Endothelial cell (in vitro differentiated cells): ENCODE measurements at regions not wholly inside any gene's neighbourhood (a gene's known extent, or its start where the extent isn't known, plus 50 kb on each side); places are given as distances from the start of the nearest gene placed in this dataset.

Source experiments
- DNase-seq: peaks from one replicate; pipeline ENCODE4 v3.0.0; 2021; ENCODE audit warnings: low spot score
- H3K27ac Mint-ChIP-seq: one replicate; pipeline ENCODE4 v1.8.0; 2021; ENCODE audit warnings: mixed read lengths, inconsistent platforms; ENCODE audit not compliant: unreplicated experiment
- H3K27me3 Mint-ChIP-seq: one replicate; pipeline ENCODE4 v1.8.0; 2021; ENCODE audit warnings: mild to moderate bottlenecking, moderate library complexity, mixed read lengths, inconsistent platforms; ENCODE audit not compliant: unreplicated experiment
- H3K36me3 Mint-ChIP-seq: one replicate; pipeline ENCODE4 v1.8.0; 2021; ENCODE audit warnings: mild to moderate bottlenecking, low read depth, mixed read lengths, inconsistent platforms; ENCODE audit not compliant: unreplicated experiment
- H3K4me1 Mint-ChIP-seq: one replicate; pipeline ENCODE4 v1.8.0; 2021; ENCODE audit warnings: mild to moderate bottlenecking, mixed read lengths, inconsistent platforms; ENCODE audit not compliant: unreplicated experiment
- H3K4me3 Mint-ChIP-seq: one replicate; pipeline ENCODE4 v1.8.0; 2021; ENCODE audit warnings: mild to moderate bottlenecking, mixed read lengths, inconsistent platforms; ENCODE audit not compliant: unreplicated experiment
- H3K9me3 Mint-ChIP-seq: one replicate; pipeline ENCODE4 v1.8.0; 2021; ENCODE audit warnings: mixed read lengths, inconsistent platforms; ENCODE audit not compliant: unreplicated experiment
- CTCF ChIP-seq: fragments of 200-600 bp; sonication (generic); IDR thresholded peaks from one replicate; pipeline ENCODE4 v1.5.0; 2021; ENCODE audit warnings: antibody characterized with exemption; ENCODE audit not compliant: unreplicated experiment

GRCh38 chr4:149896432-149896831 lies 80.8 kb upstream of the IQCM start:
- no peaks in the 10 kb centered on the region for H3K36me3 Mint-ChIP-seq
- no peak overlapping the region for H3K4me3 Mint-ChIP-seq
- no peak for TF ChIP-seq CTCF
- no peaks in the 10 kb centered on the region for H3K27me3 Mint-ChIP-seq
- no peaks in the 10 kb centered on the region for H3K9me3 Mint-ChIP-seq
- DNase-seq: peak; percentile 23
- H3K27ac Mint-ChIP-seq: no peak overlapping the region
- no peaks in the 10 kb centered on the region for H3K4me1 Mint-ChIP-seq

- Mint-ChIP-seq H3K4me1 (no peaks in the 10 kb centered on the region), H3K27ac (no peak overlapping the region), H3K27me3 (no peaks in the 10 kb centered on the region), H3K9me3 (no peaks in the 10 kb centered on the region), H3K36me3 (no peaks in the 10 kb centered on the region), H3K4me3 (no peak overlapping the region)
- no peak for TF ChIP-seq CTCF
- DNase-seq: no peak
These were observed 82.1 kb upstream of the IQCM start for GRCh38 chr4:149897783-149898182.

- Mint-ChIP-seq H3K27ac (no peak overlapping the region), H3K4me1 (no peaks in the 10 kb centered on the region), H3K36me3 (no peaks in the 10 kb centered on the region), H3K4me3 (no peak overlapping the region), H3K9me3 (no peaks in the 10 kb centered on the region), H3K27me3 (no peaks in the 10 kb centered on the region)
- TF ChIP-seq CTCF: no peak
- DNase-seq: no peak
These were observed 85.5 kb upstream of the IQCM start for GRCh38 chr4:149901128-149901527.

- DNase-seq: no peak
- H3K4me1 Mint-ChIP-seq: no peaks in the 10 kb centered on the region
- no peaks in the 10 kb centered on the region for H3K36me3 Mint-ChIP-seq
- TF ChIP-seq CTCF: no peak
- H3K27me3 Mint-ChIP-seq: no peaks in the 10 kb centered on the region
- no peak overlapping the region for H3K27ac Mint-ChIP-seq
- H3K9me3 Mint-ChIP-seq: no peaks in the 10 kb centered on the region
- H3K4me3 Mint-ChIP-seq: no peak overlapping the region
These were observed 86.6 kb upstream of the IQCM start for GRCh38 chr4:149902242-149902641.

- no peak overlapping the region for H3K4me3 Mint-ChIP-seq
- no peaks in the 10 kb centered on the region for H3K9me3 Mint-ChIP-seq
- TF ChIP-seq CTCF: no peak
- H3K4me1 Mint-ChIP-seq: peaks cover 8% of the 10 kb centered on the region
- H3K36me3 Mint-ChIP-seq: no peaks in the 10 kb centered on the region
- no peak overlapping the region for H3K27ac Mint-ChIP-seq
- no peak for DNase-seq
- H3K27me3 Mint-ChIP-seq: no peaks in the 10 kb centered on the region
These were observed 94.5 kb upstream of the IQCM start for GRCh38 chr4:149910177-149910576.
